Caco-2 (cell line): ENCODE measurements at regions not wholly inside any gene's neighbourhood (a gene's known extent, or its start where the extent isn't known, plus 50 kb on each side); places are given as distances from the start of the nearest gene placed in this dataset.

Experiments
- BruUV-seq: library from RNA; stranded (reverse); fragments of 400-500 nt; replicated peaks from 2 replicates; lab custom pipeline; 2021; lab: Mats Ljungman, UMichigan
- CTCF ChIA-PET: fragments of 300-600 bp; sonication (Branson Sonifier 250); formaldehyde crosslinking; loops from one replicate; lab custom pipeline; 2022; ENCODE audit warnings: antibody characterized with exemption; lab: Charles Lee
- POLR2A ChIA-PET: fragments of 300-600 bp; sonication (Branson Sonifier 250); formaldehyde crosslinking; loops from one replicate; lab custom pipeline; 2022; ENCODE audit warnings: antibody characterized with exemption; lab: Charles Lee
- DNase-seq, 2 experiments: peaks; one replicate each; pipeline versions ENCODE4 v3.0.0 to v3.0.0-alpha.2; 2020 to 2022
- H3K27me3 ChIP-seq: replicated peaks from 2 replicates; pipeline ENCODE4 v1.6.0; 2011; ENCODE audit warnings: low read length; ENCODE audit not compliant: control insufficient read depth, insufficient read depth
- H3K36me3 ChIP-seq: 2 replicates; pipeline ENCODE4 v1.5.1; 2011; ENCODE audit warnings: low read length; ENCODE audit not compliant: control insufficient read depth, insufficient read depth
- H3K4me1 ChIP-seq: fragments of 250-450 bp; sonication (Bioruptor Pico); 2 replicates; pipeline ENCODE4 v1.5.1; 2020; ENCODE audit warnings: mild to moderate bottlenecking
- H3K4me3 ChIP-seq: 2 replicates; pipeline ENCODE4 v1.5.1; 2011; ENCODE audit warnings: low read depth, mild to moderate bottlenecking, control low read depth, low read length
- H3K9me3 ChIP-seq: fragments of 250-450 bp; sonication (Bioruptor Pico); 2 replicates; pipeline ENCODE4 v1.5.1; 2020; ENCODE audit warnings: mild to moderate bottlenecking, moderate library complexity
- H3K27ac Mint-ChIP-seq: one replicate; pipeline ENCODE4 v1.8.0; 2022; ENCODE audit warnings: mixed read lengths; ENCODE audit not compliant: unreplicated experiment
- H3K27me3 Mint-ChIP-seq: one replicate; pipeline ENCODE4 v1.8.0; 2022; ENCODE audit warnings: mixed read lengths; ENCODE audit not compliant: insufficient read depth, unreplicated experiment
- H3K36me3 Mint-ChIP-seq: one replicate; pipeline ENCODE4 v1.8.0; 2022; ENCODE audit warnings: mild to moderate bottlenecking, mixed read lengths; ENCODE audit not compliant: insufficient read depth, unreplicated experiment
- H3K4me1 Mint-ChIP-seq: one replicate; pipeline ENCODE4 v1.8.0; 2022; ENCODE audit warnings: low read depth, mixed read lengths; ENCODE audit not compliant: unreplicated experiment
- H3K4me3 Mint-ChIP-seq: one replicate; pipeline ENCODE4 v1.8.0; 2022; ENCODE audit warnings: mild to moderate bottlenecking, moderate library complexity, mixed read lengths; ENCODE audit not compliant: unreplicated experiment
- H3K9me3 Mint-ChIP-seq: one replicate; pipeline ENCODE4 v1.8.0; 2022; ENCODE audit warnings: mixed read lengths; ENCODE audit not compliant: unreplicated experiment
- intact Hi-C: fragments of 100-400 bp; cut with micrococcal nuclease; formaldehyde crosslinking; loops from one replicate; pipeline ENCODE4 v1.10.0; 2022; ENCODE audit not compliant: unreplicated experiment
- TF ChIP-seq, protein P1 (sequence below), 2 experiments: fragments of 200-600 bp in 1 of 2; IDR thresholded peaks; 1 replicate in 1 of 2; 2 replicates in 1 of 2; pipeline versions ENCODE4 v1.5.1 to v1.8.0; 2011 to 2022; ENCODE audit warnings: antibody characterized with exemption in 1 of 2, control low read depth in 1 of 2, inconsistent platforms in 1 of 2, low read depth in 1 of 2, low read length in 1 of 2, mild to moderate bottlenecking in 1 of 2, moderate library complexity in 1 of 2; ENCODE audit not compliant: insufficient read depth in 1 of 2, severe bottlenecking in 1 of 2, unreplicated experiment in 1 of 2

DNA sequence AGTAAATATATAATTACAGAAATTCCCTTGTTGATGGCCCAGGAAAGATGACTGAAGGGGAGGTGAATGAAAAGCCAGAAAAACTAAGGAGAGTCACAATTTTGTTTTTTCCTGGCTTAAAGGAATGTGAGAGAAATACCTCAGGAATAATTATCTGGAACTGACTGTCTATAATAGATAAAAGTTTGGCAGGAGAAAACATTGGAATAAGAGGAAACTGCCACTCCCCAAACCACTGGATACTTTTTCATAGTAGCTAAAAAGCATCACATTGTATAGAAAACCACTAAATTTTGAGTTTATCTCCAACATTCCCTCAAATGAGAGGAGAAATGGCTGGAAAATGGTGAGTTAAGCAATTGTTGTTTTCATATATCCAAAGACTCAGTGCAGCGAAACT lies 326.0 kb downstream of the NPR3 start:
- no TSS peak for BruUV-seq
- no peaks in the 10 kb centered on the region for H3K27me3 Mint-ChIP-seq
- Histone ChIP-seq H3K9me3 (peaks cover 3% of the 10 kb centered on the region; the same call in 1 of the 2 replicates), H3K27me3 (no peaks in the 10 kb centered on the region), H3K36me3 (no peaks in the 10 kb centered on the region), H3K4me1 (no peaks in the 10 kb centered on the region), H3K4me3 (no peak overlapping the region)
- POLR2A ChIA-PET: no interaction called here
- H3K4me1 Mint-ChIP-seq: no peaks in the 10 kb centered on the region
- CTCF ChIA-PET: no interaction called here
- TF ChIP-seq, protein P1, sequence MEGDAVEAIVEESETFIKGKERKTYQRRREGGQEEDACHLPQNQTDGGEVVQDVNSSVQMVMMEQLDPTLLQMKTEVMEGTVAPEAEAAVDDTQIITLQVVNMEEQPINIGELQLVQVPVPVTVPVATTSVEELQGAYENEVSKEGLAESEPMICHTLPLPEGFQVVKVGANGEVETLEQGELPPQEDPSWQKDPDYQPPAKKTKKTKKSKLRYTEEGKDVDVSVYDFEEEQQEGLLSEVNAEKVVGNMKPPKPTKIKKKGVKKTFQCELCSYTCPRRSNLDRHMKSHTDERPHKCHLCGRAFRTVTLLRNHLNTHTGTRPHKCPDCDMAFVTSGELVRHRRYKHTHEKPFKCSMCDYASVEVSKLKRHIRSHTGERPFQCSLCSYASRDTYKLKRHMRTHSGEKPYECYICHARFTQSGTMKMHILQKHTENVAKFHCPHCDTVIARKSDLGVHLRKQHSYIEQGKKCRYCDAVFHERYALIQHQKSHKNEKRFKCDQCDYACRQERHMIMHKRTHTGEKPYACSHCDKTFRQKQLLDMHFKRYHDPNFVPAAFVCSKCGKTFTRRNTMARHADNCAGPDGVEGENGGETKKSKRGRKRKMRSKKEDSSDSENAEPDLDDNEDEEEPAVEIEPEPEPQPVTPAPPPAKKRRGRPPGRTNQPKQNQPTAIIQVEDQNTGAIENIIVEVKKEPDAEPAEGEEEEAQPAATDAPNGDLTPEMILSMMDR (IDR thresholded peaks at IDR 0.05; ENCODE audit: insufficient read depth in 1 of 2, low read depth in 1 of 2, low read length in 1 of 2, severe bottlenecking in 1 of 2, unreplicated experiment in 1 of 2): no peak
- no peaks in the 10 kb centered on the region for H3K36me3 Mint-ChIP-seq
- no peak overlapping the region for H3K4me3 Mint-ChIP-seq
- H3K27ac Mint-ChIP-seq: no peak overlapping the region
- DNase-seq: no peak
- intact Hi-C loops: no loop called here
- no peaks in the 10 kb centered on the region for H3K9me3 Mint-ChIP-seq

DNA sequence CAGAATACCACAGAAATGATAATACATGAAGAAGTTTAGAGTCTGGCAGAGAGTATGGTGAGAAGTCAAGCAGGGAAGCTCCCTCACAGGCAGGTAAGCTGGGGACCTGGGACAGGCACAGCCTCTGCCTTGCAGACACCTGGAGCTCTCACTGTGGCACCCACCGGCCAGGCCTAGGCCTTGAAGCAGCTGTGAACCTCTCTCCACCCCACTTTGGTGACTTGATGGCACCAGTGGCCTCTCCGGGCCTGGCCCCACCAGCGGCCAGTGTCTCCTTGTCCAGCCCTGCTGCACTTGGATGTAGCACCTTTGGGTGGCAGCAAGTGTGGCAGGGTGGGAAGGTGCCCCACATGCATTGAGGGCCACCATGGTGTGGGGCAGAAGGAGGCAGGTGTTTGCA lies 330.5 kb downstream of the NPR3 start:
- ChIA-PET CTCF (no interaction called here), POLR2A (no interaction called here)
- no TSS peak for BruUV-seq
- H3K27me3 Mint-ChIP-seq: no peaks in the 10 kb centered on the region
- no peaks in the 10 kb centered on the region for H3K9me3 Mint-ChIP-seq
- H3K9me3 ChIP-seq: peaks cover 3% of the 10 kb centered on the region; the same call in 1 of the 2 replicates
- no peaks in the 10 kb centered on the region for H3K36me3 Mint-ChIP-seq
- H3K36me3 ChIP-seq: no peaks in the 10 kb centered on the region
- no peak overlapping the region for H3K4me3 ChIP-seq
- no peak overlapping the region for H3K4me3 Mint-ChIP-seq
- H3K4me1 ChIP-seq: no peaks in the 10 kb centered on the region
- TF ChIP-seq, protein P1 (IDR thresholded peaks at IDR 0.05; ENCODE audit: insufficient read depth in 1 of 2, low read depth in 1 of 2, low read length in 1 of 2, severe bottlenecking in 1 of 2, unreplicated experiment in 1 of 2): no peak
- H3K4me1 Mint-ChIP-seq: no peaks in the 10 kb centered on the region
- intact Hi-C loops: no loop called here
- no peaks in the 10 kb centered on the region for H3K27me3 ChIP-seq
- no peak overlapping the region for H3K27ac Mint-ChIP-seq
- DNase-seq: no peak

DNA sequence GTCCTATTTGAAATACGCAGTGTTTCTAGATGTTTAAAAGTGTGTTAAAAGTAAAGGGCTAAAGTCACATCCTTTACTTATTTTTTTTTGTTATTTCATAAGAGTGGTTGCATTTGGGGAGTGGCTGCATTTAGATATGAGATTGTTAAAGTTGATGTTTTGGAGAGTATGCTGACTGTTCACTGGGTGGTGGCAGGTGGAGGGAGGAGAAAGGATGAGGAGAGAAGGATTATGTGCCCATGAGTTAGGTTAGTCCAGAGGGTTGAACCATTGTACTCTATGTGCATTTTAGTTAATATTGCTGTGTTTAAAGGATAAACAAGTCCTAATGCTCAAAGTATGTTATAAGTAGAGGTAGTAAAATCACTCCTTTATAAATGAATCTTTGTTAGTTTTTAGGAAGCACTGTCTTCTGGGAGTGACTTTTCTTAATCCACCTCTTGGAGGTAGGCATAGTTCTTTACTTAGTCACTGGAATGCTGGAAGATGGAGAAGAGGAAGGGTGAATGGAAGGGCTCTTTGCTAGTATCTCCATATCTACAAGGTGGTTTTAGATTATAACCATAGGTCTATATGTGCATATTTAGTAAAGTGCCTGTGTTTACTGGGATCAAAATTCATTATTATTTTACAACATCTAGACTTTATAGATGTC lies 332.3 kb downstream of the NPR3 start:
- TF ChIP-seq, protein P1 (IDR thresholded peaks at IDR 0.05; ENCODE audit: insufficient read depth in 1 of 2, low read depth in 1 of 2, low read length in 1 of 2, severe bottlenecking in 1 of 2, unreplicated experiment in 1 of 2): no peak
- no peaks in the 10 kb centered on the region for H3K36me3 Mint-ChIP-seq
- H3K9me3 Mint-ChIP-seq: no peaks in the 10 kb centered on the region
- peaks cover 3% of the 10 kb centered on the region; the same call in 1 of the 2 replicates for H3K9me3 ChIP-seq
- no peaks in the 10 kb centered on the region for H3K4me1 ChIP-seq
- peaks cover 2% of the 10 kb centered on the region for H3K27me3 Mint-ChIP-seq
- DNase-seq: no peak
- H3K27me3 ChIP-seq: no peaks in the 10 kb centered on the region
- no peak overlapping the region for H3K4me3 ChIP-seq
- CTCF ChIA-PET: no interaction called here
- no peaks in the 10 kb centered on the region for H3K36me3 ChIP-seq
- no peak overlapping the region for H3K4me3 Mint-ChIP-seq
- no peaks in the 10 kb centered on the region for H3K4me1 Mint-ChIP-seq
- POLR2A ChIA-PET: no interaction called here
- intact Hi-C loops: no loop called here
- BruUV-seq: no TSS peak
- no peak overlapping the region for H3K27ac Mint-ChIP-seq
